Ascending aorta (tissue), 2 donors: ENCODE measurements at regions not wholly inside any gene's neighbourhood (a gene's known extent, or its start where the extent isn't known, plus 50 kb on each side); places are given as distances from the start of the nearest gene placed in this dataset.

Experiments
- DNase-seq, 2 donors: peaks; one replicate each; pipeline ENCODE4 v3.0.0-alpha.2; 2019; ENCODE audit warnings: low spot score in 2 of 2
- H3K27ac ChIP-seq, 2 donors: fragments of 200-600 bp; sonication (generic); one replicate each; pipeline ENCODE4 v1.5.1; 2016 to 2017; ENCODE audit warnings: mild to moderate bottlenecking in 1 of 2
- H3K27me3 ChIP-seq: fragments of 200-600 bp; sonication (generic); one replicate; pipeline ENCODE4 v1.5.1; 2017
- H3K36me3 ChIP-seq, 2 donors: fragments of 200-600 bp; sonication (generic); one replicate each; pipeline ENCODE4 v1.5.1; 2016
- H3K4me1 ChIP-seq, 2 donors: fragments of 200-600 bp; sonication (generic); one replicate each; pipeline ENCODE4 v1.5.1; 2016 to 2017; ENCODE audit warnings: mild to moderate bottlenecking in 1 of 2
- H3K4me3 ChIP-seq, 2 donors: fragments of 200-600 bp; sonication (generic); one replicate each; pipeline ENCODE4 v1.5.1; 2016 to 2017; ENCODE audit warnings: mild to moderate bottlenecking in 1 of 2
- H3K9me3 ChIP-seq, 2 donors: fragments of 200-600 bp; sonication (generic); one replicate each; pipeline ENCODE4 v1.5.1; 2016
- intact Hi-C: fragments of 100-400 bp; cut with DNase I; formaldehyde crosslinking; loops from one replicate; pipeline ENCODE4 v1.15.1; 2023
- TF ChIP-seq, protein P1 (sequence below), 3 experiments: fragments of 200-600 bp in 2 of 3; fragments of 450-650 bp in 1 of 3; sonication (generic) in 2 of 3; IDR thresholded peaks; one replicate each; pipeline ENCODE4 v1.5.1; 2016 to 2019; ENCODE audit warnings: antibody characterized with exemption in 3 of 3, mild to moderate bottlenecking in 1 of 3, moderate library complexity in 1 of 3

DNA sequence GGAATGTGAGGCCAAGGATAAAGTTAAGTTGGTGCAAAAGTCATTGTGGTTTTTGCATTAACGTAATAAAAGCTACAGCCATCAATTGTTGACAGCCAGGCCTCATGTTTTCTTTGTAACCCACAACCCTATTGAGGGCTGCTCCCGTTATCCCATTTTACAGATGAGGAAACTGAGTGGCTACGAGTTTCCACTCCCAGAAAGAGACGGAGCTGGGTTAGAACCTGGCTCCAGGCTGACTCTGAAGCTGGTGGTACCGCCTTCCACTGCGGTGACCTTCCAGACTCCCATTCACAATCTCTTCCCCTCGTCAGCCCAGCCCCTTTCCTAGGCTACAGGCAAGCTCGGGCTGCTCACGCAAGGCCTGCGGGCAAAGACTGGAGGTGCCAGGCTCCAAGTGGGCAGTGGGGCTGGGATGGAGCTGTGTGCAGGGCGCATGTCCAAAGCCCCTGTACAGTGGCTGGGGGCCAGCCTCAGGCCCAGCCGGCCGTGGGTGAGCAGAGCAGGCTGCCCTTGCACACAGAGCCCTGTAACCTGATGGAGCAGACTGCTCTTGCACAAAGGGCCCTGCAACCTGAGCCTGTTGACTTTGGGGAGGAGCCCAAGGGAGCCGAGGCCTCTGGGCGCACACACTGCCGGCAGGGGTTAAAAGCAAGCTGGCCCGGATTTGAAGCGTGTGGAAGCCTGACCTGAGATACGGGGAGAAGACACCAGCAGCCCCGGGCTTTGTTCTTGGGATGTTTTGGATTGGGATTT is 97.4 kb upstream of the TMPRSS2 start:
- intact Hi-C loops = no loop called here
- H3K27ac ChIP-seq = no peak overlapping the region
- H3K36me3 ChIP-seq = no peaks in the 10 kb centered on the region
- no peak overlapping the region for H3K4me3 ChIP-seq
- no peak for DNase-seq
- no peaks in the 10 kb centered on the region for H3K27me3 ChIP-seq
- no peaks in the 10 kb centered on the region for H3K4me1 ChIP-seq
- H3K9me3 ChIP-seq = no peaks in the 10 kb centered on the region
- TF ChIP-seq, protein P1, sequence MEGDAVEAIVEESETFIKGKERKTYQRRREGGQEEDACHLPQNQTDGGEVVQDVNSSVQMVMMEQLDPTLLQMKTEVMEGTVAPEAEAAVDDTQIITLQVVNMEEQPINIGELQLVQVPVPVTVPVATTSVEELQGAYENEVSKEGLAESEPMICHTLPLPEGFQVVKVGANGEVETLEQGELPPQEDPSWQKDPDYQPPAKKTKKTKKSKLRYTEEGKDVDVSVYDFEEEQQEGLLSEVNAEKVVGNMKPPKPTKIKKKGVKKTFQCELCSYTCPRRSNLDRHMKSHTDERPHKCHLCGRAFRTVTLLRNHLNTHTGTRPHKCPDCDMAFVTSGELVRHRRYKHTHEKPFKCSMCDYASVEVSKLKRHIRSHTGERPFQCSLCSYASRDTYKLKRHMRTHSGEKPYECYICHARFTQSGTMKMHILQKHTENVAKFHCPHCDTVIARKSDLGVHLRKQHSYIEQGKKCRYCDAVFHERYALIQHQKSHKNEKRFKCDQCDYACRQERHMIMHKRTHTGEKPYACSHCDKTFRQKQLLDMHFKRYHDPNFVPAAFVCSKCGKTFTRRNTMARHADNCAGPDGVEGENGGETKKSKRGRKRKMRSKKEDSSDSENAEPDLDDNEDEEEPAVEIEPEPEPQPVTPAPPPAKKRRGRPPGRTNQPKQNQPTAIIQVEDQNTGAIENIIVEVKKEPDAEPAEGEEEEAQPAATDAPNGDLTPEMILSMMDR (IDR thresholded peaks at IDR 0.05) = no peak

DNA sequence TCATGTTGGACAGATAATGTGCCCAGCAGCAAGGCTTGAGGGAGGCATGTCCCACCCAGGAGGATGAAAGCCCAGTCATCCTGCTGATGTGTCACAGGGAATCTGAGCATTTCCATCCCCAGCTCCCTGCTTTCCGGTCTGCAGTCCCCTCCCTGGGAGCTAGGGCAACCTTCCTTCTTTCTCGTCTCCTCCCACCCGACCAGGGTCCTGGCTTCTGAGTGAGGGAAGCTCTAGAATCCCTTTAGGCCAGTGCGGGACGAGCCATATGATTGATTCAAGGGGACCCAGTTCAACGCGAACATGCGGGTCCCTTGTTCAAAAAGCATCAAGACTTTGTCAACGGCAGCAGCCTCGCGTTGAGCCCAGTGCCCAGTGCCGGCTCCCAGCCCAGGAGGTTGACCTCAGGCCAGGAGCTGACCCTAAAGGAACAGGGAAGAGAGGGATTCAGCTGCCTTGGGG is 96.7 kb upstream of the TMPRSS2 start:
- H3K4me1 ChIP-seq = no peaks in the 10 kb centered on the region
- no peaks in the 10 kb centered on the region for H3K9me3 ChIP-seq
- H3K36me3 ChIP-seq = no peaks in the 10 kb centered on the region
- no peaks in the 10 kb centered on the region for H3K27me3 ChIP-seq
- TF ChIP-seq, protein P1 (IDR thresholded peaks at IDR 0.05) = no peak
- intact Hi-C loops = no loop called here
- H3K4me3 ChIP-seq = no peak overlapping the region
- H3K27ac ChIP-seq = no peak overlapping the region
- no peak for DNase-seq

DNA sequence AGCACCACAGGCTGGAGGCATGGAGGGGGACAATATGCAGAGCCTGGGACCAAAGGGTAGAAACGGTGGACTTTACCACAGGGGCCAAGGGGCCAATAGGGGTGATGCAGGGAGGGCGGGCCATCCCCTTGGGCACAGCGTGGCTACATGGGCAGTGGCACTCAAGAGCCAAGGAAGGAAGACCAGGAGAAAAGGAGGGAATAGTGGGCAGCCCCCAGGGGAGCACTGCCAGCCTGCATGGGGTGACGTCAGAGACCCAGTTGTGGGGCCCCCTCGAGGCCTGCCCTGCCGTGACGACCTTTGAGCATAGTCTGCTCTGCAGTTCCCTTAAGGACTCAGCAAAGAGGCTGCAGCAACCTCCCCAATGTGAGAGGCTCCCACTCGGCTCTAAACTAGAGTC is 95.5 kb upstream of the TMPRSS2 start:
- DNase-seq = no peak
- intact Hi-C loops = no loop called here
- no peak overlapping the region for H3K4me3 ChIP-seq
- no peaks in the 10 kb centered on the region for H3K9me3 ChIP-seq
- TF ChIP-seq, protein P1 (IDR thresholded peaks at IDR 0.05) = no peak
- no peaks in the 10 kb centered on the region for H3K36me3 ChIP-seq
- no peaks in the 10 kb centered on the region for H3K27me3 ChIP-seq
- no peak overlapping the region for H3K27ac ChIP-seq
- no peaks in the 10 kb centered on the region for H3K4me1 ChIP-seq

DNA sequence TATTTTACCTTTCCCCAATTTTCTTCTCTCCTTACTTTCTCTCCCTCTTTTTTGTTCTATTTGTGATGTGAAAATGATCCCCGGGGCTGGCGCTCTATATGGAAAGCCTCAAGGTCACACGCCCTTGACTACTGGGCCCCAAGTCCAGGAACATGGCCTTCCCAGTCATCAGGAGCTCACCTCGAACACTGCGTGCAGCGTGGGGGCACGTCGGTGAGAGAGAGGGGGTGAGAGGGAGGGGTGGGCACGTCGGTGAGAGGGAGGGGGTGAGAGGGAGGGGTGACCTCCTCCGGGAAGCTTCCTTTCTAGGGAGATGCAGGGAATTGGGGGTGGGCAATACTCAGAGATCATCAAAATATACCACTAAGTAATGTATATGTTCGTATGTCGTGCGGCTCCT is 94.6 kb upstream of the TMPRSS2 start:
- Histone ChIP-seq H3K27me3 (no peaks in the 10 kb centered on the region), H3K4me1 (no peaks in the 10 kb centered on the region), H3K4me3 (no peak overlapping the region), H3K9me3 (no peaks in the 10 kb centered on the region), H3K36me3 (no peaks in the 10 kb centered on the region), H3K27ac (no peak overlapping the region)
- DNase-seq = no peak
- TF ChIP-seq, protein P1 (IDR thresholded peaks at IDR 0.05) = no peak
- intact Hi-C loops = no loop called here

DNA sequence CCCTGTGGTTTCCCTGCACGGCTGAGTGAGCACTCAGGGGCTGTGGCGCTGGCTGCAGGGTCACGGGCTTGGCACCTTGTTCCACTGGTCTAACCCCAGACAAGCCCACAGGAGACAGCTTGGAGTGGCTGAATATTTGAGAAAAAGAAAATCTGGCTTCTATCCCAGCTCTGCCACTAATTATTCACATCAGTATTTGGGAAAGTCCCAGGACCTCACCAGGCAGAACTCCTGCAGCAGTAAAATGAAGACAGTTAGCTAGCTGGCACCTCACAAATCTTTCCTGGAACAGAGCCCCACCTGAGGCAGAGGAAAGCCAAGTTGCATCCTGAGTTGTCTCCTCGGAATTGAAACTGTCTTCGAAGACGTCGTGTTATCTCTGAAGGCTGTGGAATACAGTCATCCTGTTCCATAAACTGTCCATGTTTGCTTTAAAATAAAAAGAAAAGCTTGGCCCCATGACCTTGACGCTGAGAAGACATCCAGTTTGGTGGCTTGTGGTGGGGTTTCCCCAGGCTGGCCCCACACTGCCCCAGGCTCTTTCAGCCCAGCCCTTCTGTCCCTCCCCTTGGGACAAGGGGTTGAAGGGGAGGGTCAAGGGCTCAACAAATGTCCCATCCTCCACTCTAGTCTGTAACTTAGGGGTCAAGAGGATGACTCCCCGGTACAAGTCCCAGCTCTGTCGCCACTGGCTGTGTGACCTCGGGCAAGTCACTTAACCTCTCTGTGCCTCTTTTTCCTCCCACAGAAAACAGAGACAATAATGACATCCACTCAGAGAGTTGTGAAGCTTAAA is 93.8 kb upstream of the TMPRSS2 start:
- no peaks in the 10 kb centered on the region for H3K9me3 ChIP-seq
- no peak overlapping the region for H3K27ac ChIP-seq
- no peaks in the 10 kb centered on the region for H3K27me3 ChIP-seq
- intact Hi-C loops = no loop called here
- TF ChIP-seq, protein P1 (IDR thresholded peaks at IDR 0.05) = no peak
- H3K4me3 ChIP-seq = no peak overlapping the region
- peak in 1 of 2 donors; percentile 33 for DNase-seq
- H3K36me3 ChIP-seq = no peaks in the 10 kb centered on the region
- no peaks in the 10 kb centered on the region for H3K4me1 ChIP-seq
